ENCODE measurements at regions not wholly inside any gene's neighbourhood (a gene's known extent, or its start where the extent isn't known, plus 50 kb on each side); places are given as distances from the start of the nearest gene placed in this dataset.
"Not testable (repeated sequence)": the region's sequence is repeated elsewhere in the genome, so short reads cannot be mapped to it uniquely, and the experiment has no call there.

DNA sequence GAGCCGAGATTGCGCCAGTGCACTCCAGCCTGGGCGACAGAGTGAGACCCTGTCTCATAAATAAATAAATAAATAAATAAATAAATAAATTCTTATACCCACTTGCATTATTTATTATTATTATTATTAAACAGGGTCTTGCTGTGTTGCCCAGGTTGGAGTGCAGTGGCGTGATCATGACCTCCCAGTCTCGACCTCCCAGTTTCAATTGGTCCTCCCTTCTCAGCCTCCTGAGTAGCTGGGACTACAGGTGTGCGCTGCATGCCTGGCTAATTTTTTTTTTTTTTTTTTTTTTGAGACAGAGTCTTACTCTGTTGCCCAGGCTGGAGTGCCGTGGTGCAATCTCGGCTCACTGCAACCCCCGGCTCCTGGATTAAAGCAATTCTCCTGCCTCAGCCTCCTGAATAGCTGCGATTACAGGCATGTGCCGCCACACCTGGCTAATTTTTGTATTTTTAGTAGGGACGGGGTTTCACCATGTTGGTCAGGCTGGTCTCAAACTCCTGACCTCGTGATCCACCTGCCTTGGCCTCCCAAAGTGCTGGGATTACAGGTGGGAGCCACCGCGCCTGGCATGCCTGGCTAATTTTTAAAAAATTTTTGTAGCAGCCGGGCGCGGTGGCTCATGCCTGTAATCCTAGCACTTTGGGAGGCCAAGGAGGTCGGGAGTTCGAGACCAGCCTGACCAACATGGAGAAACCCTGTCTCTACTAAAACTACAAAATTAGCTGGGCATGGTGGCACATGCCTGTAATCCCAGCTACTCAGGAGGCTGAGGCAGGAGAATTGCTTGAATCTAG is 150.2 kb downstream of the SEC14L1 start:
- not testable (repeated sequence) for DNase-seq (ENCODE audit: low read depth in 2 of 2)

DNA sequence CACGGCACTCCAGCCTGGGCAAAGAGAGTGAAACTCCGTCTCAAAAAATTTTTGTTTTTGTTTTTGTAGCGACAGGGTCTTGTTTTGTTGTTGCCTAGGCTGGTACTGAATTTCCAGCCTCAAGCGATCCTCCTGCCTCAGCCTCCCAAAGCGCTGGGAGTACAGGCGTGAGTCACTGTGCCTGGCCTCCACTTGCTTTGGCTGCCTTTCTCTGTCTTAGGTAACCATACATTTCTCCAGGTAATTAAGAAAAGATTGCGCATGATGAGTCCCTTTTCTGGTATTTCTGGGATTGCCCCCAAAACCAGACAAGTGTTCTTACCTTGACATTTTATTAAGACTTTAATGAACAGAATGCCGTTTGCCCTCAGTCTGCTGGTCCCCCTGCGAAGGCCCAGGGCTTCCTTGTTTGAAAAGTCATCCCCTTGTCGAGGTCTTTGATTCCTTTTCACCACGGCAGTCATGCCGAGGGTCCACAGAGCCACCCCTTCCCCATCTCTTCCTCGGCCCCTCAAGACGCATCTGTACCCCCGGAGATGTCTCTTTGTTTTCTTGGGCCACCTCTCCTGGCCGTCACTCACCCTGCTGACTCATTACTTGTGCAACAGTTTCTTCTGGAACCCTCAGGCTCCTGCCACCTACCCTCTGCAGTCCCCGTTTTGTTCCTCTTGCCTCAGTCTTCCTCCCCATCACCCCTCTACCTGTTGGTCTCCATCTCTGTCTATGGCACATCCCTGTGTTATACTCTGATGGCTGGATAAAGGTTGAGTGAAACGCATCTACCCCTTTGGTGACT is 151.0 kb downstream of the SEC14L1 start:
- no peak for DNase-seq (ENCODE audit: low read depth in 2 of 2)

DNA sequence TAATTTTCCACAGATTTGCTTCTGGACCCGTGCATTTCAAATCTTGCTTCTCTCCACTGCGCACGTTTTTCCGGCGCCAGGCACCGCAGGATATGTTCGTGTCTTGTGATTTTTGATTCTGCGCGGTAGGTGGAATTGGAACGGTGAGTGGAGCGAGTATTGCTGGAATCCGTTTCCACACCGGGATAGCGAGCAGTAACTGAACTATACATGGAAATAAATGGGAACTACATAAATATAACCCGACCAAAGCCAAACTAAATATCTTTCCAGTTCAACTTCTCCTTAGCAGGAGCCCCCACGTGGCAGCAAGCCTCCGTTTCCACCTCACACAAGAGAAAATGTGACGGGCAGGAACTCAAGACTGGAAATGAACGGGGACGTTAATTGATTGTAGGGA is 154.0 kb downstream of the SEC14L1 start:
- DNase-seq (ENCODE audit: low read depth in 2 of 2) = no peak

DNA sequence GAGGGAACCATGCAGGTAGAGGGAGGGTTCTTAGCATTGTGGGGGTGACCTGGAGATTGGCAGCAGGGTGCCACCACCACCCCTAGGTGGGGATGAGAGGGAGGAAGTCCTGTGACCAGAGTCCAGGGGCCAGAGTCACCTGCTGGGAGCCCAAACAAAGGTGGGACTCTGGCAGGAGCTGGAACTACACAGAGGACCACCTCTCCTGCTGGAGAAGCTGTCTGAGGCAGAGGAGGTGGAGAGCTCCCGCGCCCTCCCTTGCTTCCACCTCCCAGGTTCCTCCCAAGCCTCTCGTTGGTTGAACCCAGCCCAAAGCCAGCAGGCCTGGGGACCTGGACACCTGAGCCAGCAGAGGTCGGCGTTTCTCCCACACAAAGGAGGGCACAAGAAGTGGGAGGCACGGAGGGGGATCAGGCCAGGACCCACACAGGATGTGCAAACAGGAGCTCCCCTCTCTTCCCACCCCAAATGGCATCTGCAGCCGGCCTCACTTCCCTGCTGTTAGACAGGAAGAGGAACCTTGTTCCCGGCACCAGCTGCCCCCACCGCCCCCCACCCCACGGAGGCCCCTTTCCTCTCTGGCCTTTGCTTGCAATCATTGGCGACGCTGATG is 154.6 kb downstream of the SEC14L1 start:
- DNase-seq (ENCODE audit: low read depth in 2 of 2) = no peak

DNA sequence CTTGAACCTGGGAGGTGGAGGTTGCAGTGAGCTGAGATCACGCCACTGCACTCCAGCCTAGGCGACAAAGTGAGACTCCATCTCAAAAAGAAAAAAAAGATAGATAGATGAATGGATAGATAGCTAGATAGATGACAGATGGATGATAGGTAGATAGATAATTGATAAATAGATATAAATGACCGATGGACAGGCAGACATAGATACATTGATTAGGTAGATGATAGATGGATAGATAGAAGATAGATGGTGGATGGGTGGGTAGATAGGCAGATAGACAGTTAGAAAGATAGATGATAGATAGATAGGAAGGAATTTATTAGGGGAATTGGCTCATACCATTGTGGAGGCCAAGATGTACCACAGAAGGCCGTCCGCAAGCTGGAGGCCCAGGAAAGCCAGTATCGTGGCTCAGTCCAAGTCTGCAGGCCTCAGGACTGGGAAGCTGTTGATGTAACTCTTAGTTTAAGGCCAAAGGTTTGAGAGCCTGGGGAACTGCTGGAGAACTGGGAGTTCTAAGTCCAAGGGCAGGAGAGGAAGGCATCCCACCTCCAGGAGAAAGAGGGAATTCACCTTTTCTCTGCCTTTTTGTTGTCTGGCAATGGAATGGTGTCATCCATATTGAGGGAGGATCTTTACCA is 156.1 kb downstream of the SEC14L1 start:
- DNase-seq (ENCODE audit: low read depth in 2 of 2) = no peak

DNA sequence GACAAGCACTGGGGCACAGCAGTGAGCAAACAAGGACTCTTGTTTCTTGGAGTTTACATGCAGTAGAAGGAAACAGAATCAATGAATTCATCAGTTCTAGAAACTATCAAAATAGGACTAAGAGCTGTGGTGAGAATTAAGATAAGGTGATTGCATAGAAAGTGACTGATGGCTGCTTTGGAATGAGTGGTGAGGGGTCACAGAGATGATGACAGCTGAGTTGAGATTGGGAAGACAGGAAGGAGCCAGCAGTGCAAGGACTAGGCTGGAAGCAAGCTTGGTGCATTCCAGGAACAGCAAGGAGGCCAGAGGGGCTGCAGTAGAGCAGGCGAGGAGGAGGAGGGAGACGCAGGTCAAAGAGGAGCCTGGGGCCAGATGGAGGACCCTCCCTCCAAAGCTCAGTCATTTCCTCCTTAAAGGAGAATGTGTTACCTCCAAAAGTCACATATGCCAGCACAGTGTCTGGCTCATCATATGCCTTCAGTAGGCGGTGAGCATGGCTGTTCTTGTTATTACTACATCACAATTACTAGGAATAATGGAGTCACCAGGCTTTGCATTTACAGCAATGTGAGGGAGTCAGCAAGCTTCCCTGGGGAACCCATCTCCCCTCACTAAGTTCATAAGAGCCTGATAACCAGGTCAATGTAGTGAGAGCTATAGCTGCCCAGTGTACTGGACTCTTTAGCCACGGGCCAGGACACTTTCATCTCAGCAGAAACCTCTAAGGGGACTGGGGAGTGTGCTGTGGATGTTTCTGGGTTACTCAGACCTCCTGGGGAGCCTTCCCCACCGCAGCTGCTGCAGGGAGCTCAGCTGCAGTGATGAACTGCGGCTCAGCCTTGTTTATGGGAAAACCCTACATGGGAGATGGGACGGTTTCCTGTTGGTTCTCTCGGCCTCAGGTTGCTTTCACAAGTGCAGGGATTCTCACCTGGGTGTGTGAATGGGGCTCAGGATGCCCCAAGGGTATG is 157.2 kb downstream of the SEC14L1 start:
- no peak for DNase-seq (ENCODE audit: low read depth in 2 of 2)

DNA sequence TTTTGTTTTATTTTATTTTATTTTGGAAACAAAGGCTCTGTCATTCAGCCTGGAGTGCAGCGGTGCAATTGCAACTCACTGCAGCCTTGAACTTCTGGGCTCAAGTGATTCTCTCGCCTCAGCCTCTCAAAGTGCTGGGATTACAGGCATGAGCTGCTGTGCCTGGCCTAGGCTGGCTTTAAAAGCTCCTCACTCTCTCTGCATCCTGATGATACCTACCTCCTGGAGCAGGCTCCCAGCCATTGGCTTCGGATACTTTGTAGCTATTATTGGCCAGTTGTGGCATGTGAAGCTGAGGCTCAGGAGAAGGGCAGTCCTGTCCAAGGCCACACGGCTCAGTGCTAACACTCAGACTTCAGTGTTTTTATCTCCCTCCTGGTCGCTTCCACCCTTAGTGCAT is 158.0 kb downstream of the SEC14L1 start:
- DNase-seq (ENCODE audit: low read depth in 2 of 2) = no peak

DNA sequence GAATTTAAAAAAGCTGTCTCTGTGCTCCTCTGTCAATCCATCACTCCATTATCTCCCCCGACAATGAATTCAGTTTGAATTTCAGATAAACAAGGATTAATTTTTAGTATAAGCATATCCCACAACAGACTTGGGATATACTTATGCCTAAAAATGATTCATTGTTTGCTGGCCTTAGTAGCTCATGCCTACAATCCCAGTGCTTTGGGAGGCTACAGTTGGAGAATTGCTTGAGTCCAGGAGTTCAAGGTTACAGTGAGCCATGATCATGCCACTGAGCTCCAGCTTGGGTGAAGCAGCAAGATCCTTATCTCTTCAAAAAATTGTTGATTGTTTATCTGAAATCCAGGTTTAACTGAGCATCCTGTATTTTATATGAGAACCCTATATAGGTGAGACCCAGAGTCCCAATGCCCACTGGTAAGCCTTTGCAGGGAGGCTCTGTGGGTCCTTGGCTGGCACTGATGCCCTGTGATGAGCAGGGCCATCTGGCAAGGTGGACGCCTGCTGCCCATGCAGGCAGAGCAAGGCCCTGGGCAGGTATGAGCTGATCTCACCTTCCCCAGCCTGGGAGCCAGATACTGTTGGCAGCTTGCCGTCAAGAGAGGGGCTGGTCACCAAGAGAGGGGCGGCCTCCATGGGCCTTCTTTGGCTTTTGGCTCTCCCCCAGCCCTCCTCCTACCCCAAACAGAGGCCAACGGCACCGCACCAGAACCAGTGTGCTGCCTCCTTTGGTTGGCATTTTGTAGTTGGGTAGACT is 158.7 kb downstream of the SEC14L1 start:
- DNase-seq (ENCODE audit: low read depth in 2 of 2) = no peak

DNA sequence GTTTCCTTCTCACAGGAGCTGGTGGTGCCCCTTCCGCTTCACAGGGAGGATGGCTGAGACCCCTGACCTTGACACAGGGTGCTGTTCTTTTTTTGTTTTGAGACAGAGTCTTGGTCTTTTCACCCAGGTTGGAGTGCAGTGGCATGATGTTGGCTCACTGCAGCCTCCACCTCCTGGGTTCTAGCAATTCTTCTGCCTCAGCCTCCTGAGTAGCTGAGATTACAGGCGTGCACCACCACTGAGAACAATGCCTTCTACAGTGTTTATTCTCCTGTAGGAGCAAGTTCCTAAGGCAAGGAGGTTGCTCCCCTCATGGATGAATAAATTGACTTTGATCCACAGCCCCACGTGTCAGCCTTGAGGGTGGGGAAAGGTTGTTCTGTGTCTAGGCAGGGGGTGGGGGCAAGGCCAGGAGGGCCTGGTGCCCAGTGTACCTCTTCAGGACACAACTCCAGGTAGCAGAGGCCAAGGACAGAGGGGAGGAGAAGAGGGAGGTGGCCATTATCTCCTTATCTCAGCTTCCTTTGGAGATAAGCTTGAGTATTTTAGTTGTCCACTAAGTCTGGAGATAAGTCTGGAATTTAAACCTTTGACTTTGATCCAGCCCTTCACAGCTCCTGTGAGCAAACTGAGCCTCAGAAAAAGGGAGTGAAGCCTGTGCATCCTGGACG is 159.4 kb downstream of the SEC14L1 start:
- no peak for DNase-seq (ENCODE audit: low read depth in 2 of 2)

DNA sequence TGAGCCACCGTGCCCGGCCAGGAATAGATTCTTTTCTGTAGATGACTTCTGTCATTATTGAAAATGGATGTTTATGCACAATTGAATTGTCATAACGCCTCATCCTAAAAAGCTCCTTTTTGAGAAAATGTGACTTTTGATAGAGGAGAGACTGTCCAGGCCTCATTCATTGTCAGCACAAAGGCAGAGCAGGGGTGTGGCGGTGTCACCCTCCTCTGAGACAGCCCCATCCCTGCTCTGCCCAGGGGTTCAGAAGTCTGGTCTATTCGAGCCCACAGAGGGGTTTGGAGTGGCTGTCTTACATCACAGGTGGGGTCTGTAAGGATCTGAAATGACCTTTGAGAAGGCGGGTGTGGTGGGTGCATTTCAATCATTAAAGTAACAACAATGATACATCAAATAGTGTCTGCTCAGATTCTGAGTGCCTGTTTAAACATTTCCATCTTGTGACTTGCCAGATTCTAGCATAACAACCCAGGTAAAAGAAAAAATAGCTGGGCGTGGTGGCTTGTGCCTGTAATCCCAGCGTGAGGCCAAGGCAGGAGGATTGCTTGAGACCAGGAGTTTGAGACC is 161.0 kb downstream of the SEC14L1 start:
- no peak for DNase-seq (ENCODE audit: low read depth in 2 of 2)

DNA sequence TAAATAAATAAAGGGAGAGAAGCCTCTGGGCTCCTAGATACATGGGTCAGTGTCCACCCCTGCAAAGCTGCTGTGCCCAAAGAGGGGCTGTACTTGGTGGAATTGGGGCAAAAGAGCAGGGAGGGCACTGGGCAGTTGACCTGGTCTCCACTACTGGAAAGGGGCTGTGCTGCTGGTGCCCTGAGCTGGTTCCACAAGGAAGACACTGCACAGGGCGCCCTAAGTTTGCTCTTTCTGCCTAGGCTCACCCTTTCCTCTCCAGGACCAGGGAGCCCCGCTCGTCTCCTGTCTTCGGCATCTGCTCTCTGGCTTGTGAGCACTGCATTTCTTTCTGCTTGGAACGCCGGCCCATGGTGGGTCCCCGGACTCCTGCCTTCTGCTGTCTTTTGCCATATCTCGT is 161.9 kb downstream of the SEC14L1 start:
- no peak for DNase-seq (ENCODE audit: low read depth in 2 of 2)

DNA sequence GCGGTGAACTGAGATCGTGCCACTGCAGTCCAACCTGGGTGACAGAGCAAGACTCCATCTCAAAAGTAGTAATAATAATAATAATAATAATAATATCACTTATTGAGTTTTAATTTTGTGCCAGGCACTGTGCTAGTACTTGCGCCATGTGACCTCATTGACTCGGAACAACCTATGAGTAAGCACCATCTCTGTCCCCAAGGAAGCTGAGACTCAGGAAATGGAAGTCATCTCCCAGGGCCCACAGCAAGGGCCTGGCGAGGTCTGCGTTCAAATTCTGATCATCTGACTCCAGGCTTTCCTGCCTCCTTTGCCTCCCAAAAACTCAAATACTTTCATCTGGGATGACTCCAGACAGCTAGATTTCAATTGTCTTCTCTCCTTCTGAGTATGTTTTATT is 162.9 kb downstream of the SEC14L1 start:
- no peak for DNase-seq (ENCODE audit: low read depth in 2 of 2)

DNA sequence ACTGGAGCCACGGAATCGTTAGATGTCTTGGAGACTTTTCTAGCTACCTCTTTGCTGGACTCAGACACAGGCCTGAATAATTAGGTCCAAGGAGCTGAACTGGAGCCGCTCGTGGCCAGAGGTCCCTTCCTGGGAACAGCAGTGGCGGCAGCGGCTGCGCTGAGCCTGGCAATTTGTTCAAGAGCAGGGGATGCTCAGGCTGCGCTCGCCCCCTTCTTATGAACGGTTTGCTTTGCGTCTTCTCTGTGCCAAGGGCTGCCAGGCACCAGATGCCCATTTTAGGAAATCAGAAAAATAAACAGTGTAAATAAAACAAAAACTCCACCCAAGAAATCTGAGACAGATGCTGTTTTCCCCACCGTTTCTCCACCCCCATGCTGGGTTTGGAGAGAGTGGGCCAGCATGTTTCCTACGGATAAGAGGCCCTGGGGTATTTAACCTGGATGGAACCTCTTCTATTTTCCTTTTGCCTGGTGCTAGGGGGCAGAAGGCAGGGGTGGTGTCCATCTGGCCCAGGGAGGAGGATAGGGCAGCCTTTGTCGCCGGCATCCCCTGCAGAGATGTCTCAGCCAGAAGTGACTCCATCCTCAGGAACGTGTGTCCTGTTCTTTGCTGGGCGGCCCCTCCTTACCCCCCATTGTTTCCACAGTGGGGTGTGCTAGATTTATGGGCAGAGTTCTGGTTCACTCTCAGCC is 163.4 kb downstream of the SEC14L1 start:
- no peak for DNase-seq (ENCODE audit: low read depth in 2 of 2)

DNA sequence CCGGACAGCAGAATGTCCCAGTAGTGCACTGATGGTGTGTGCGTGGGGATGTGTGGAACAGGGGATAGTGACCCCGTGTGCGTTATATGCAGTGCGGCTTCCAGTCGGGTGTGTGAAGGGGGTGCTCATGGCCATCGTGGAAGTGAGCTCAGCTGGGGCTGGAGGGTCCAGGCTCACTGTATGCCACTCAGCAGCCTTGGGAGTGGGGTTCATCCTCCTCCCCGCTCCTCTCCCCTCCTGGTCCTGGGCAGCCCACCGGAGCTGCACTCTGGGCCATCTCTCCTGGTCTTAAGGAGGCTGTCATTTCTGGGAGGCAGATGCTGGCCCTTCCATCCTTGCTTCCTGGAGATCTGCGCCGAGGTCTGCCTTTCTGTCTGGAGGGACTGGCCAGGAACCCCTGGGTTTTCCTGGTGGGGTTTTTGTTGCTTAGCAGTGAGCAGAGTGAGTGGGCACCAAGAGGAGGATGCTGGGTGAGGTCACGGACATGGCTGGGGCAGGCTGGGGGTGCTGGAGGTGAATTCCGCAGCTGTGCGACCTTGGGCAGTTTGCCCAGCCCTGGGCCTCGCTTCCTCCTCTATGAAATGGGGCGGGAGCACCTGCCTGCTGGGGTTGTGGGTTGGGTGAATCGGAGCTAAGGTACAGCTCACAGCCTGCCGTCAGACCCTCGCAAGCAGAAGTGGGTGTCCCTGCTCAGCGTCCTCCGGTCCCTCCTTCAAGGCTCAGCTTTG is 164.1 kb downstream of the SEC14L1 start:
- DNase-seq (ENCODE audit: low read depth in 2 of 2) = no peak

DNA sequence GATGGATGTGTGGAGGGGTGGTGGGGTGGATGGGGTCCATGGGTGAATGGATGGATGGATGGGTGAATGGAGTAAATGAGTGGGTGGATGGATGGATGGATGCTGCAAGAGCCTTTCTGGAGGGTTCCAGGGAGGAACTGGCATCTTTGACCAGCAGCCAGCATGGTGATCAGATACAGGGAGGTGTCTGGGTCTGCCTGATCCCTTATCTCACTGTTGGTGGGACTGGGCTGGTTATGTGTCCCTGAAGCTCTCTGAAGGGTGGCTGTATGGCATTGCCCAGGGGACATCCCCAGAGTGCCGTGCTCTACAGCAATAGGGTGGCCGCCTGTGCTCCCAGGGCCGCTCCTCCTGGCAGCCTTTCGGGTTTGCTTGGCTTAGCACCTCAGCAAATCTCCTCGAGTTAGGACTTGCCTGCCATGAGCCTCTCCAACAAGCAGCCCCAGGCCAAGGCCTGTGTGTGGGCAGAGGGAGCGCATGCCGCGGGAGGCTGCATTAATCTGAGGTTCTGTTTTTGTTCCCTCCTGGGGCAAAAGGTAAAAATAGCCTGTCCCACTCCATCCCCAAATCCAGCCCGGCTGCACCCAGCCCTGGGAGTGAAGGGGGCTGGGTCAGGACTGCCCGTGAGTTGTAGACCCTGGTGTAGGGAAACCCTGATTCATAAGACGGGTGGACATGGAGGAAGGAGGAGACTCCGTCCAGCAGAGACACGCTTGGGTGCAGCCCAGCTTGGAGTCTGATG is 165.4 kb downstream of the SEC14L1 start:
- DNase-seq (ENCODE audit: low read depth in 2 of 2) = no peak

DNA sequence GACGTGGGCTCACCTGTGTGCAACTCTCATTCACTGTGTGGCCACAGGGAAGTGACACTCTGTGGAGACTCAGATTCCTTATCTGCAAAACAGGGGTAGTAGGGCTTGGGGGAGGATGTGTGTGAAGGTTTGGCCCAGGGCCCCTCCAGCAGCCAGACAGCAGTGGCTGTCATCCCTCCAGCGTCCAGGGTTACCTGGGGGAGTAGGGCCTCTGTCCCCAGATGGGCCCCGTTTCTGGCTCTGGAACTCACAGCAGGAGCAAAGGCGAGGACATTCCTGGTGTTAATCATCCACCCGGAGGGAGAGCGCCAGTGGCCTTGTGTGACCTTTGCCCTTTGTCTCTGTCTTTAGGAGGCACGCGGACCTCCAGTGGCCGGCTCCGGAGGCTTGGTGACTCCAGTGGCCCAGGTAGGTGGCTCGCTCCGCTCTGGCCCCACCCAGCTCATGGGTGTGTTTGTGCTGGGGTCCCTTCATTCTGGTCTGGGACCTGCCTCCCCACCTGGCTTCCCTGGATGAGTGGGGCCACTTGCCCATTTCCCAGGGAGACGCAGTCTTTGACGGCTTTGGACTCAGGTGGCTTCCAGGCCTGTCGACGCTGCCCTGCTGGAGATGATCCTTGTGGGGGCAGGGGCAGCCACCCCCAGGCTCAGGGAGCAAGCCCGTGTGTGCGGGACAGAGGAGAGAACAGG is 166.2 kb downstream of the SEC14L1 start:
- DNase-seq (ENCODE audit: low read depth in 2 of 2) = no peak

Data from fibroblast of skin of left biceps (primary cell).